HG02798 (cell line): ENCODE measurements at regions not wholly inside any gene's neighbourhood (a gene's known extent, or its start where the extent isn't known, plus 50 kb on each side); places are given as distances from the start of the nearest gene placed in this dataset.

Source experiments
- ATAC-seq: cut with Tn5 transposase; IDR thresholded peaks from one replicate; pipeline ENCODE4 v1.9.1; 2021; ENCODE audit warnings: mild to moderate bottlenecking; ENCODE audit not compliant: unreplicated experiment, poor library complexity

- ATAC-seq = no peak
Observed at GRCh38 chr15:92294759-92295158, 98.9 kb upstream of the ST8SIA2 start.

DNA sequence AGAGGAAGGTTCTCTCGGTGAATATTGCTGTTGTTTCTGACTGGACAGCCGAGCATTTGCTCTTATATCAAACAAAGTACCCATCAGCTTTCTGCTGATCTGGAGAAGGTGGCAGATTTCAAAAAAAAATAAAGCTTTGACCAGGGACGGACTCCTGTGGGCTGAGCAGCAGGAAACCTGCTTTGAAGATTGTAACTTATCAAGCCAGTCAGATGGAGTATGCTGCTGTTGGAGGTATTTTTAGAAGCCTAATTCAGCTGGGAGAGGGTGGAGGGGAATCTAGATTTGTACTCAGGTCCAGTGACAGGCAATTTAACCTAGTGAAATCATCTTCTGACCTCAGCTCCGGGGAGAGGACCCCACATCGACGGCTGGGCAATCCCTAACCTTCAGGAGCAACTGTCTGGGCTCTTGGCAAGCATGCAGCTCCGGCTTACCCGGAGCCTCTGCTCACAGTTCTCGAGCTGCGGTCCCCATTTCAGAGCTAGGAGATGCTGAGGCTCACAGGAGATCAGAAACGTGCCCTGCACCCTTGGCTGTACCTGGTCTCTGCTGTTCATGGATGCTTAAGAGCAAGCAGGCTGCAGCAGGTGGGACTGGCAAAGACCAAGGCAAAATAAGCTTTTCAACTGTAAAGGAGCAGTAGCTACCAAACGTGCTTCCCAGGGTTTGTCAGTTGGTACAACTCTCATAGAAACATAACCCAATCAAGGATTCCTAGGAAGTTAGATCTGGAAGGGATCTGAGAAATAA, 89.3 kb upstream of the ST8SIA2 start:
- no peak for ATAC-seq

DNA sequence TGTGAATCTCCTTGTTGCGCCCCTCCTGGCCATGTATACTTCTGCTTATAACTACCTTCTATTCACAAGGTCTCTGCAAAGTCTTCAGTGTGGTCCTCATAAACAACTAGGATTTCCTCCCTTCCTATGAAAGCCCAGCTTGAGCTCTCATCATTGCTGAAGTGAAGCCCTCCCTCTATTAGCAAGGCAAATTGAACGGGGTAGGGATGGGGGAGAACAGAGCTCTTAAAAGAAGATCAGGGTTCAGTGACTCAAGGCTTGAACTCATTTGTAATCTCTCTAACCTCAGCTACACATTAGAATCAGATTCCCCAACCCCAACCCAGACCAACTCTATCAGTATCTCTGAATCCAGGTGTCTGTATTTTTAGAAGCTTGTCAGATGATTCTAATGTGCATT, 88.3 kb upstream of the ST8SIA2 start:
- ATAC-seq = no peak

- ATAC-seq = no peak
Observed at GRCh38 chr15:92306663-92307062, 87.0 kb upstream of the ST8SIA2 start.

DNA sequence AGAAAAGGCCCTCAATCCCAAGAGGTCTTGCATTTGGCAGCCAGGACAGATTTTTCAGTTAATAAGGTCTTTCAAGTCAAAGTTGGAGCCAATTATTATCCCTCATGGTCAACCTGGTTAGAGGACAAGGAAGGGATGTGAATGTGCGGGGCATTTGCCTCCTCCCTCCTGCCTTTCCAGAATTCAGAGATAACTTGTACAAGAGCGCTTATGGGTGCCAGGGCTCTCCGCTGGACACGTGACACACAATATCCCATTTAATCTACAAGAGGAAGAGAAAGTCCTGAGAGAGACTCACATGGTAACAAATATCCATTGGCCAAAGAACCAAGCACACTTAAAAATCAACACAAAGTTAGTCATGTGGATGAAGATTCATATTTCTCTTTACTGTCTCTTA, 78.5 kb upstream of the ST8SIA2 start:
- no peak for ATAC-seq

DNA sequence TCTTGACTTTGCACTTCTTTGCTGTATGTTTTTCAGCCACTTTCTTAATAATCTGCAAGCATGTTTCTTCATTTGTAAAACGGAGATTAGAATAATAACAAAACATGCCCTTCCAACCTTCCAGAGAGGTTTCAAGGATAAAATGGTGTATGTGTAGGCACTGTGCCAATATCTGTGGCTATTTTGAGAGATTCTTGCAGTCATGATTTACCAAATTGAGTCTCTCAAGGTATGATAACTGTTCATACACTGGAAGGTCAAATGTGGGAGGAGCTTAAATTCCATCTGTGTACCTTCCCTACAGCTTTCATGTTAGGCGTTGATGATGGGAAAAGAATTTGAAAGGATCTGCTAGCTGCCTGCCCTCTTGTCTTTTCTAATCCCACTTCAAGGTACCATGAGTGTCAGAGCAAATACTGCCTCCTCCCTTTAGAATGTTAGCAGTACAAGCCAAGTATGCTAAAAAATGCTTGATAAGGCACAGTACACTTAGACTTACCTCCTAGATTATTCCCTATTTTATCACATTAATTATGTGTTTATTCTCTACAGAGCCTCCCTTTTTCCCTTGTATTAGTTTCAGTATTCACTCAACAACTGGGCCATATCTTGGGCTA, 78.0 kb upstream of the ST8SIA2 start:
- no peak for ATAC-seq

- no peak for ATAC-seq
Observed at GRCh38 chr15:92316586-92317295, 76.9 kb upstream of the ST8SIA2 start.

GRCh38 chr15:92320012-92320699, 73.5 kb upstream of the ST8SIA2 start:
- no peak for ATAC-seq

DNA sequence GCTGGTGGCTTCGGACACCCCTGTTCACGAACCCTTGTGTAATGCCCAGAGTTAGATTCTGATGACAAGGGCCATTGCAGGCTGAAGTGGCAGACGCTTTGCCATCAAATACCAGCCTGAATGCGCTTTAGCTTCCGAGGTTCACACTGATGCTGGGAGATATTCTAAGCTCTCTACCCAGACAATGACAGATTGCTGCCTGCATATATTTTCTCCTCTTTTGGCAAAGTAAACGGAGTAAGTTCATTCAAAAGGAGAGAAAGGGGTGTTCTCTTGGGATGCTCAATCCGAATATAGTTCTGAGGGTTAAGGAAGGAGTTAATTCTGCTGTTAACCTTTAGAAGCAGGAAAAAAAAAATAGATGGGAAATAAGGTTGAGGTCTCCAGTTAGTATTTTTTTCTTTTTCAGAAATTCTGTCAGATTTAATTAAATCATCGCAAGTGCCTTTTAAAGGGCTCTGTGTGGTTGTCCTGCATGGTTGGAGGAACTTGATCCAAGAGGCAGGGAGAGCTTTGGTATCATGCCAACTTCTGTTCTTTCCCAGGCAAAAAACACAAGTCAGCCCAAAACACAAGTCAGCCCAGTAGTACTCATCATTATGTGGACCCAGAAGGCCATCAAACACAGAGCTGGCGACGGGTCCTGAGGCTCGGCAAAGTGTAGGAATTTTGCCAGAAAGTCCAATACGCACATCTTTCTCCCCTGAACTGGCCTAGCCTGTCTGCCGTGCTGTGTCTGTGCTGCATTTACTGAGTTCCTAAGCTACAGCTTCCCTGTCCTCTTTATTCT, 70.9 kb upstream of the ST8SIA2 start:
- no peak for ATAC-seq

DNA sequence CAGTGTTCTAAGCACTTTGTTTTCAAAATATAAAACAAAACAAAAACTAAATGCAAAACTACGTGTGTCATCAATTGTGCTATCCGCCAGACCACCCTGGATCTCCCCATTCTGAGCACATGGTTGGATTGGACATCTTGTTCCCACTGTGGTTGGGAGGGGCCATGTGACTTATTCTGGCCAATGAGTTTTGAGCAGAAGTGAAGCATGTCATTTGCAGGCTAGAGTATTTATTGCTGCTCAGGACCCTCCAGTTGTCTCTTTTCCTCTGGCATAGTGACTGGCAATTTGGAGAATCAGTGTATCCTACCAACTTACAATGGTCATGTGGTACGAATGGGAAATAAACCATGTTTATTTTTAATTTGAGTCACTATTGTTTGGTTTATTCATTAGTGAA, 70.2 kb upstream of the ST8SIA2 start:
- no peak for ATAC-seq

DNA sequence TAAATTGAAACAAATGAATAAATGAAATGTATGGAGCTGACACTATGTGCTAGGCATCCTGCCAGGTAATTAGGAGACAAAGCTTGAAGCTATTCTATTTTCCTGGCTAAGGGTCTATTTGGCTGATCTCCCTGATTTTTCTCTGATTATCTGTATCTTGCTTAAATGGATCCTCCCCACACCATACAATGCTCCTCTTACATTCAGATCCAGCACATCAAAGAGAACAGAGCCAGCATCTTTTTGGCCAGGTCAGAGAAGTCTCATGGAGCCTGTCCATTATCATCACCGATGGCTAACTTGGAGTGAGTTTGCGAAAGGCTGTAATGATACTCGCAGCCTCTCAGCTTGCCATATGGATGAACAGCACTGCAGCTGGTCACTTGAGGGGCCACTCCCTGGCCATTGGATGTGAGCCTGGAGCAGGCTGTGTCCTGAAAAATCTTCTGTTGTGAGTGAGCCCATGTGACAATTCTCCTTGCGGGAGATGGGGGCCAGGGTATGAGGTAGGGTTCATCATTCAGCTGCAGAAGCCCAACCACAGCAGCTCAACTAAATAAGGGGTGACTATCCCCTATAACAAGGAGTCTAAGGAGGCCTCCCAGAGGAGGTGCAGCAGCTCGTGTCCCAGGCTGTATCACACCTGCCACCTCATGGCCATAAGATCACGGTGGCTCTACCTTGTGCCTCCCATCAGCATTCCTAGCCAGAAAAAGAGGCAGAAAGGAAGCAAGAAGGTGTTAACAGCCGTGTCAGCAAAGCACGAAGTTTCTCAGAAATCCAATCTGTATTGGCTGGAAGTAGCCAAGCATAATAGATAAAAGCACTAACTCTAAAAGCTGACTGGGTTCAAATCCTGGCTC, 69.3 kb upstream of the ST8SIA2 start:
- no peak for ATAC-seq

GRCh38 chr15:92326236-92326635, 67.4 kb upstream of the ST8SIA2 start:
- no peak for ATAC-seq

- no peak for ATAC-seq
Observed at GRCh38 chr15:92327033-92327432, 66.6 kb upstream of the ST8SIA2 start.

DNA sequence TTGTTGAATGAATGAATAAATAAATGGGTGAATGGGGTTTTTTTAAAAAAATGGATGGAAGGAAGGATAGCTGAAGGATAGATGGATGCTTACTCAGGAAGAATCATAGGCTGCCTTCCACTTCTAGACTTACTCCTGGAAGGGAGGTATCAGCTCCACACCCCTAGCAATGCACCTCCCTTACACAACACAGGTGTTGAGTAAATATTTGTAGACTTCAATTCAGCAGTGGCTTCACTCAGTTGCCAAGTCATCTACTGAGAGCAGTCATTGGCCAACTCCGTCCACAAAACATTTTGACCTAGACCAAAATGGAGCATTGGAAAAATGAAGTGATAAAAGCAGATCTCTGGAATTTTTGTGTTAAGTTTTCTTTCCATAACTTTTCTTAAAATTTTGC, 65.5 kb upstream of the ST8SIA2 start:
- no peak for ATAC-seq

- ATAC-seq = no peak
Observed at GRCh38 chr15:92332125-92332899, 61.4 kb upstream of the ST8SIA2 start.

- ATAC-seq = no peak
Observed at GRCh38 chr15:92333709-92334108, 60.0 kb upstream of the ST8SIA2 start.

DNA sequence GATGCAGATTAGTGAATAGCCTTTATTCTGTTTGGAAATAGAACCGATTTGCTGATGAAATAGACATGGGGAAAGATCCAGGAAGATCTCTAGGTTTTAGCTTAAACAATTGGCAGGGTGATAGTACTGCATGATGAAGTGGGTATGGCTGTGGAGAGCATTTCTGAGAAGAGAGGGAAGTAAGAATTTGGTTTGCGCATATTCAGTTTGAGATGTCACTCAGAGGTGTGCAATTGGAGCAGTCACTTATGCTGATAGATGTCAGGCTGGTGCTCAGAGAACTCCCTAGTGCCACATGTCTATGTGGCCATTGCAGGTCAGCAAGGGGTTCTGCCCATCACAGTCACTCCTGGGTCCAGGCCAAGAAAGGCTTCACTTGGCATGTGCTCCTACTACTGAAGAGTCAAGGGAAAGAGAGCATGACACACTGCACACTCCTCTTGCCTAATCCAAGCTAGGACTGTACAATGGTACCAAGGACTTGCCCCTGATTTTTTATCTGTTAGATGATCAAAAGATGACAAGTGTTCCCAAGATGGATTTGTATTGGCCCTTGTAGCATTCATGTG, 57.2 kb upstream of the ST8SIA2 start:
- ATAC-seq = no peak

- no peak for ATAC-seq
Observed at GRCh38 chr15:92339361-92339760, 54.3 kb upstream of the ST8SIA2 start.
